Hematopoietic multipotent progenitor cell treated with erythropoietin and hydrocortisone succinate and interleukin-3 and kit ligand, for 15 days (in vitro differentiated cells): ENCODE measurements at regions not wholly inside any gene's neighbourhood (a gene's known extent, or its start where the extent isn't known, plus 50 kb on each side); places are given as distances from the start of the nearest gene placed in this dataset.

Experiments used
- DNase-seq: peaks from one replicate; pipeline ENCODE4 v3.0.0-alpha.2; 2015; ENCODE audit warnings: low spot score

GRCh38 chr12:60872219-60872618, 1276.4 kb downstream of the SLC16A7 start:
- no peak for DNase-seq

GRCh38 chr12:60872850-60873713, 1277.3 kb downstream of the SLC16A7 start:
- DNase-seq = no peak

GRCh38 chr12:60874091-60874490, 1278.3 kb downstream of the SLC16A7 start:
- DNase-seq = no peak

GRCh38 chr12:60920841-60921495, 1325.1 kb downstream of the SLC16A7 start:
- no peak for DNase-seq

- no peak for DNase-seq
Measured at GRCh38 chr12:60921541-60921940, 1325.7 kb downstream of the SLC16A7 start.

GRCh38 chr12:60926256-60926655, 1330.4 kb downstream of the SLC16A7 start:
- no peak for DNase-seq

GRCh38 chr12:60930151-60930550, 1330.1 kb upstream of the USP15 start:
- no peak for DNase-seq

GRCh38 chr12:60935981-60936761, 1324.0 kb upstream of the USP15 start:
- no peak for DNase-seq

GRCh38 chr12:60947533-60947932, 1312.7 kb upstream of the USP15 start:
- DNase-seq = no peak

GRCh38 chr12:60967128-60967527, 1293.1 kb upstream of the USP15 start:
- no peak for DNase-seq

GRCh38 chr12:60977966-60978365, 1282.2 kb upstream of the USP15 start:
- no peak for DNase-seq

GRCh38 chr12:60980558-60980957, 1279.6 kb upstream of the USP15 start:
- no peak for DNase-seq

GRCh38 chr12:60981473-60981872, 1278.7 kb upstream of the USP15 start:
- DNase-seq = no peak

GRCh38 chr12:60992087-60992486, 1268.1 kb upstream of the USP15 start:
- DNase-seq = no peak

- DNase-seq = no peak
Measured at GRCh38 chr12:60995256-60995825, 1264.9 kb upstream of the USP15 start.

GRCh38 chr12:60997869-60998378, 1262.3 kb upstream of the USP15 start:
- DNase-seq = no peak

GRCh38 chr12:61009192-61009591, 1251.0 kb upstream of the USP15 start:
- DNase-seq = no peak

GRCh38 chr12:61011767-61012423, 1248.3 kb upstream of the USP15 start:
- no peak for DNase-seq

GRCh38 chr12:61018571-61018970, 1241.6 kb upstream of the USP15 start:
- no peak for DNase-seq

GRCh38 chr12:61023231-61023630, 1237.0 kb upstream of the USP15 start:
- DNase-seq = no peak

- no peak for DNase-seq
Measured at GRCh38 chr12:61029516-61029915, 1230.7 kb upstream of the USP15 start.

GRCh38 chr12:61037792-61038191, 1222.4 kb upstream of the USP15 start:
- DNase-seq = no peak
